ENCODE measurements at regions not wholly inside any gene's neighbourhood (a gene's known extent, or its start where the extent isn't known, plus 50 kb on each side); places are given as distances from the start of the nearest gene placed in this dataset.

- H3K4me3 ChIP-seq (ENCODE audit: low read depth, low read length), result no peak overlapping the region
- TF ChIP-seq, protein P1, sequence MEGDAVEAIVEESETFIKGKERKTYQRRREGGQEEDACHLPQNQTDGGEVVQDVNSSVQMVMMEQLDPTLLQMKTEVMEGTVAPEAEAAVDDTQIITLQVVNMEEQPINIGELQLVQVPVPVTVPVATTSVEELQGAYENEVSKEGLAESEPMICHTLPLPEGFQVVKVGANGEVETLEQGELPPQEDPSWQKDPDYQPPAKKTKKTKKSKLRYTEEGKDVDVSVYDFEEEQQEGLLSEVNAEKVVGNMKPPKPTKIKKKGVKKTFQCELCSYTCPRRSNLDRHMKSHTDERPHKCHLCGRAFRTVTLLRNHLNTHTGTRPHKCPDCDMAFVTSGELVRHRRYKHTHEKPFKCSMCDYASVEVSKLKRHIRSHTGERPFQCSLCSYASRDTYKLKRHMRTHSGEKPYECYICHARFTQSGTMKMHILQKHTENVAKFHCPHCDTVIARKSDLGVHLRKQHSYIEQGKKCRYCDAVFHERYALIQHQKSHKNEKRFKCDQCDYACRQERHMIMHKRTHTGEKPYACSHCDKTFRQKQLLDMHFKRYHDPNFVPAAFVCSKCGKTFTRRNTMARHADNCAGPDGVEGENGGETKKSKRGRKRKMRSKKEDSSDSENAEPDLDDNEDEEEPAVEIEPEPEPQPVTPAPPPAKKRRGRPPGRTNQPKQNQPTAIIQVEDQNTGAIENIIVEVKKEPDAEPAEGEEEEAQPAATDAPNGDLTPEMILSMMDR (IDR thresholded peaks at IDR 0.05; ENCODE audit: low read depth, low read length), result no peak
Measured at GRCh38 chr1:220956501-220957232, 77.4 kb downstream of the HLX start.

GRCh38 chr1:220957233-220957605 lies 78.0 kb downstream of the HLX start:
- TF ChIP-seq, protein P1 (IDR thresholded peaks at IDR 0.05; ENCODE audit: low read depth, low read length), result no peak

GRCh38 chr1:220958234-220958633 lies 79.0 kb downstream of the HLX start:
- H3K4me3 ChIP-seq (ENCODE audit: low read depth, low read length), result no peak overlapping the region
- TF ChIP-seq, protein P1 (IDR thresholded peaks at IDR 0.05; ENCODE audit: low read depth, low read length), result no peak

More at GRCh38 chr1:220957233-220957605, 78.0 kb downstream of the HLX start:
- no peak overlapping the region for H3K4me3 ChIP-seq (ENCODE audit: low read depth, low read length)

DNA sequence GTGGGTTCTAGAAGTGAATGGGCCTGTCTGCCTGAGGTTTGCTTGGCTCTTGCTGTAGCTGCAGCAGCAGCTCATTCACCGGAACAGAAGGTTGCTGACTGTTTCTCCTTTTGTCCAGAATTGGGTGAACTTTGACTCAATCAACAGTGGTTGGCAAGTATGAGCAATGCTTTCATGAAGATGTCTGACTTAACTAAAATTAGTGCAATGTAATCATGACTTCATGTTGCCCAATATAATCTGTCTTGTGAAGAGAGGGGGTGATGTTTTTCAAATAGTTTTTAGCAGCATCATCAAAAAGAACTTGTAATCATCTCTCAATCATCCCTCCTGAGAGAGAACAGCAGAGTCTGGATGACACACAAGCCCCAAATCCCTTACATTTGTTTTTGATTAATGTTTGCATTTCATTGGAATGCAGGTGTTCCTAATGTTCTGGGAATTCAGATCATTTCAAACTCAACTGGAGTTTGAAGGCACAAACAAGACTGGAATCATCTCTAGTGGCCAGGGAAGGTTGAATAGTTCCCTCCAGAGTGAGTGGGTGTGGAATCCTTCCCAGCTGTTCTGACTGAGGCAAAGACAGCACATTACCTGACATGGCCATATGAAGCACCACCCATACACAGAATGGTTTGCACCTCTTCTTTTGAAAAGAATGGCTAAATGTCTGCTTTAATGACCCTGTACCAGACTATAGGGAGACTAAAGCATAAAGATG lies 82.9 kb downstream of the HLX start:
- TF ChIP-seq, protein P1 (IDR thresholded peaks at IDR 0.05; ENCODE audit: low read depth, low read length), result no peak
- H3K4me3 ChIP-seq (ENCODE audit: low read depth, low read length), result no peak overlapping the region

DNA sequence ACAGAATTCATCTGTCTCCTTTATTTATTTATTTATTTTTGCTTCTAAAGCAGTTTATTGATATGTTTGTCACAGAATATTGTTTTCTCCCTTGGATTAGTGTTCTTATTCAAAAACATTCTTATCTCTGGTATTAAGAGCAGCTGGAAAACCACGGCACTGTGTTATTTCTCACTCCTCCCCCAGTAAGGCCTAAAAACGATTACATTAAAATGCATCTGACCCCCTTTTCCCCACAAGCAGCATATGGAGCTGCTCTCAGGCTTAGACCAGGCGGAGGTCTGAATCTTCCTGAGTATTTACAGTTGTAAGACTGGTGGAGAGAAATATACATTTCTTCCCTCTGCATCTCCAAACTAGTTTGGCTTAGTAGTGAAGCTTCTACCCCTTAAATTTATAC lies 86.8 kb downstream of the HLX start:
- H3K4me3 ChIP-seq (ENCODE audit: low read depth, low read length), result no peak overlapping the region
- TF ChIP-seq, protein P1 (IDR thresholded peaks at IDR 0.05; ENCODE audit: low read depth, low read length), result no peak

DNA sequence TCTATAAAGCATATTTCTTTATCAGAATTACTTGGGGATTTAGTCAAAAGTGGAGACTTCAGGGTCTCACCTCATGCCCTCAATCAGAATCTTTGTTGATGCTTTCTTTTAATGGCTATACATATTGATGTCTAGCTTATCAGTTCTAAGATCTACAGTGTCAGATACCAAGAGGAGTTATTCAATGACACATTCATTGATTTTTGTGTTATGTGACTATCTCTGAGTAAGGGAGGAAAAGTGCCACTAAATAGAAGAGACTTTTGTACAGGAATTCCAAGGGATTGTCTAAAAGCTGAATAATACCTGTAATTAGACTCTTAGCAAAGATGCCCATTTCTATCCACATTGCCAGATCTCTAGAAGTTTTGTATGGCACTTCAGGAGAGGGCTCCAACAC lies 87.2 kb downstream of the HLX start:
- no peak overlapping the region for H3K4me3 ChIP-seq (ENCODE audit: low read depth, low read length)
- TF ChIP-seq, protein P1 (IDR thresholded peaks at IDR 0.05; ENCODE audit: low read depth, low read length), result no peak
